Epithelial cell of esophagus (primary cell): ENCODE measurements at regions not wholly inside any gene's neighbourhood (a gene's known extent, or its start where the extent isn't known, plus 50 kb on each side); places are given as distances from the start of the nearest gene placed in this dataset.
A peak's percentile ranks its signal among the peaks of the same experiment; 100 is the strongest.

Experiments used
- DNase-seq: peaks from one replicate; pipeline ENCODE4 v3.0.0; 2010; ENCODE audit warnings: low read depth
- H3K4me3 ChIP-seq: 2 replicates; pipeline ENCODE4 v1.5.1; 2011; ENCODE audit warnings: mild to moderate bottlenecking, low read length, control low read depth
- TF ChIP-seq, protein P1 (sequence below): IDR thresholded peaks from 2 replicates; pipeline ENCODE4 v1.5.1; 2011; ENCODE audit warnings: low read depth, mild to moderate bottlenecking, low read length, control low read depth, inconsistent platforms; ENCODE audit not compliant: insufficient read depth; ENCODE audit errors: missing control alignments

DNA sequence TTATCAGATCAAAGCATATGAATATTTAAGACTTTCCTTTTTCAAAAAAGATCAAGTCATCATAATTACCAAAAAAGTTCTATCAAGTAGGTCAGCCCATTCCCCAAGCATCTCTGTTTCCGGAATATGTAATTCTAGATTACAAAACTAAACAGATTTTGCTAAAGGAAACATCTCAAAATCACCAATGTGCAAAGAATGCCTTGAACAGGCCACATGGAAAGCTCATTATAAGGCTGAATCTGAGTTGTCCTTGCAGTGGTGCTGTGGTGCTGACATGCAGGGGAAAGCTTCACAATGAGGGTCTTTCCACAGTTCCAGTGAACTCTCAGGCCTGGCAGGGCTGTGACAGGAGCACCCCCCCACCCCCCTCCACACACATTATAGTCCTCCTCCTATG is 240.9 kb downstream of the OMA1 start:
- TF ChIP-seq, protein P1, sequence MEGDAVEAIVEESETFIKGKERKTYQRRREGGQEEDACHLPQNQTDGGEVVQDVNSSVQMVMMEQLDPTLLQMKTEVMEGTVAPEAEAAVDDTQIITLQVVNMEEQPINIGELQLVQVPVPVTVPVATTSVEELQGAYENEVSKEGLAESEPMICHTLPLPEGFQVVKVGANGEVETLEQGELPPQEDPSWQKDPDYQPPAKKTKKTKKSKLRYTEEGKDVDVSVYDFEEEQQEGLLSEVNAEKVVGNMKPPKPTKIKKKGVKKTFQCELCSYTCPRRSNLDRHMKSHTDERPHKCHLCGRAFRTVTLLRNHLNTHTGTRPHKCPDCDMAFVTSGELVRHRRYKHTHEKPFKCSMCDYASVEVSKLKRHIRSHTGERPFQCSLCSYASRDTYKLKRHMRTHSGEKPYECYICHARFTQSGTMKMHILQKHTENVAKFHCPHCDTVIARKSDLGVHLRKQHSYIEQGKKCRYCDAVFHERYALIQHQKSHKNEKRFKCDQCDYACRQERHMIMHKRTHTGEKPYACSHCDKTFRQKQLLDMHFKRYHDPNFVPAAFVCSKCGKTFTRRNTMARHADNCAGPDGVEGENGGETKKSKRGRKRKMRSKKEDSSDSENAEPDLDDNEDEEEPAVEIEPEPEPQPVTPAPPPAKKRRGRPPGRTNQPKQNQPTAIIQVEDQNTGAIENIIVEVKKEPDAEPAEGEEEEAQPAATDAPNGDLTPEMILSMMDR = no peak
- DNase-seq = no peak
- no peak overlapping the region for H3K4me3 ChIP-seq

DNA sequence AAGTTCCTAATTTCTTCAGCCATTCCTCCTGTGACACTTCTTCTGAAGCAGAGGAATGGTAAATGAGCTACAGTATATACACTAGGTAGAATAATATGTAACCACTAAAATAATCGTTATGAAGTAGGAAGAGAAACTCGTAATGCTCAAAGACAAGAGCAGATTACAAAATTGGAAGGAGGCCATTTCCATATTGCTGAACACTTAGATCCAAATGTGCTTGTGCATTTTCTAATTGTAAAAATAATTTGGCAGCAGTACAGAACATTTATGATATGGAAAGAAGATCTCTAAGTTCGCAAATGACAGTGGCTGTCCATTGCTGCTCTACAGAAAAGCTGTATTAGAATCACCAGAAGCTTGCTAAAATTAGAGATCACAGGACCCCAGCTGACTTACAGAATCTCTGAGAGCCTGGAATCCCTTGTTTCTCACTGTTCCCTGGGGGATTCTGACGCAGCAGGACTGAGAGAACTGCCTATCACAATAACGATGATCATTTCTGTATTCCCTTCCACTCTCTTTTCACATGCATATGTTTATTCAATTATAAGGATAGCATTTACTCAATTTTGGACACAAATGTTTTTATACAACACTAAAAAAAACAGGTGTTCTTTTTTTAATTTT is 242.1 kb downstream of the OMA1 start:
- H3K4me3 ChIP-seq = no peak overlapping the region
- DNase-seq = no peak
- TF ChIP-seq, protein P1 = no peak

DNA sequence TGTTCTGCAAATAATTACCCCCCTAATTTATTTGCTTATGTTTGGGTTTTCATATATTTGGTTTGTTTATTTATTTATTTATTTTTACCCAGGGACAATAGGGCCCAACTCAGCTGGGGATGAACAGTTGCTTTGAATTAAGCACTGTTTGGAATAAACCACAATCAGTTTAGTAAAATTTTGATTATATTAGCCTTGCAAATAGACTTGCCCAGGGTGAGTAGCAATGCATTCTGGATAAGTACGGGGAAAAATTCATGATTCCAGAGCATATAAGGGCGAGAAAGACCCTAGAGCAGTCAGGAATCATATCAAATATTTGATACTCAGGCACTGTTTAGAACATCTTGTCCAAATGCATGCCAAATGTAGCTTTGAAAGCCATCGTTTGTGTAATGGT is 242.7 kb downstream of the OMA1 start:
- no peak overlapping the region for H3K4me3 ChIP-seq
- TF ChIP-seq, protein P1 = no peak
- no peak for DNase-seq

DNA sequence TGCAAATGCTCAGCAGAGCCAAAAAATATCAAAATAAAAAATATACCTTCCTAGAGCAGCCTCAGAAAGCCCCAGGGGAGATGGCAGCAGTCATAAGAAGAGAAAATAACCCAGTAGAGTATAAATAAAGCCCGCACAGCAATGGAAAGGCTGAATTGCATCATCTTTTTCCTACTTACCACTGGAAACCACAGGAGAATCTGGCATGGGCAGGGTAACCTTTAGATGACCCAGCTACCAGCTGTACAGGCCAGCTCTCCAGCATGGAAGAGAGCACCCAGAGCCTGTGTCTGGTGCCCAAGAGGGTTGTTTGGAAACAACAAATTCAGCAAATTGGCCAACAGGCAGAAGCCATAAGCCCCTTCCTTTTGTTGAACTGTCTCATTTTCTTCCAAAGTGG is 253.1 kb downstream of the OMA1 start:
- TF ChIP-seq, protein P1 = no peak
- no peak overlapping the region for H3K4me3 ChIP-seq
- DNase-seq = no peak

DNA sequence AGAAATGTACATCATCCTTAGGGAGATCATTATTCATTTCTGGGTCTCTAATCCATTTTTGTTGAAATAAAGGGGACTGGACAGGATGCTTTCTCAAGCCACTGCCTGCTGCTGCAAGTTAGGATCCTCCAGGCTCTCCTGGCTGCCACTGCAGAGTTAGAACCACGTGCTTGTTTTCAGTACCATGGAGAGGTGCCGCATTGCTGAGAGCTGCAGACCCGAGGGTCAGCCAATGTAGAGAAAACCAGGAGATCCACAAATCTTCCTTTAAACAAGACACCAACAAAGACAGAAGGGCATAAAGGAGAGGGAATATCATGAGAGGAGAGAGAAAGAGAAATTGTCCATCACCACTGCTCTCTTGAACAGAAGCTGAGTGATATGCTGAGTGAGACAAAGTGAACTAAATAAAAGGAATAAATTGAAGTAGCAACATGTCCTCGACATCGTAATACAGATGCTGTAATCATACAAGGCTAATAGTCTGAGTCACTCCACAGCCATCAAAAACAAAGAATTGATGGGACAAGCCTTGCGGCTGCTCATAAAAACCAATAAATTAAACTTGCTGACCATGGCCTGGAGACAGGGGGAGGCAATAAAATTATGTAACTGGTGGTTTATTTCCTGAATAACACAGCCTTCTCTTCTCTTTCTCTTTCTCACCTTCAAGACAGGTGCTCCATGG is 255.7 kb downstream of the OMA1 start:
- peak; percentile 42 for DNase-seq
- H3K4me3 ChIP-seq = no peak overlapping the region
- TF ChIP-seq, protein P1 = no peak

DNA sequence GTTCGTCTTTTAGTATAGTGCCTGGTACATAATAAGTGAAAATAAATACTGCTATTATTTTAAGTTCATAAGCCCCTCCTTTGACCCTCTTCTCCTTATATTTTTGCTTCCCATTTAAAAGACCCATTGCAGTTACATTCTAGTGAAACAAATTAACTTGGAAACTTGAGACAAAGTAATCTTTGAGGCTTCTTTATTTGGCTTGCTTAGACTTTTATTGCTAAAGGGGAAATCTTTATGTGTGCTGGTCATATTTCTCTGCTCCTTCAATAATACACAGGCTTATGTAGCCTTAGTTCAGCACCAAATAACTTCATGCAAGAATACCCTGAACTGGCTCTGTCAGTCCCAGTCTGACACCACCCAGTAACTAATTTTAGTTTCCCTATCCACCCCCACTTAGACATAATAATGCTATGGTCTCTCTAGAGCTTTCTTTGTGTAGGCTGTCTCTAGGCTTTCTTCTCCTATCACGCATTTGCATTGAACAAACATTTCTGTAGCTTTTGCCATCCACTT is 257.8 kb downstream of the OMA1 start:
- TF ChIP-seq, protein P1 = no peak
- no peak for DNase-seq

More for the DNA sequence above, 257.8 kb downstream of the OMA1 start:
- H3K4me3 ChIP-seq = no peak overlapping the region
